Activated B cell treated with CpG ODN at 0.5 μM for 24 hours (primary cell): ENCODE measurements at regions not wholly inside any gene's neighbourhood (a gene's known extent, or its start where the extent isn't known, plus 50 kb on each side); places are given as distances from the start of the nearest gene placed in this dataset.
"Not testable (repeated sequence)": the region's sequence is repeated elsewhere in the genome, so short reads cannot be mapped to it uniquely, and the experiment has no call there.

Source experiments
- ATAC-seq: fragments of 200-7000 bp; cut with Tn5 transposase; one replicate; pipeline ENCODE4 v1.10.0; 2021; ENCODE audit warnings: low read depth, mild to moderate bottlenecking, moderate library complexity
- CTCF ChIA-PET: fragments of 350-600 bp; sonication (Branson Sonifier 250); formaldehyde crosslinking; loops from one replicate; lab custom pipeline; 2021; ENCODE audit warnings: antibody characterized with exemption; lab: Charles Lee
- POLR2A ChIA-PET: fragments of 350-600 bp; sonication (Branson Sonifier 250); formaldehyde crosslinking; loops from one replicate; lab custom pipeline; 2021; ENCODE audit warnings: antibody characterized with exemption; lab: Charles Lee
- DNase-seq: peaks from one replicate; pipeline ENCODE4 v3.0.0; 2022
- H3K27ac Mint-ChIP-seq: one replicate; pipeline ENCODE4 v1.8.0; 2020; ENCODE audit warnings: mixed read lengths
- H3K27me3 Mint-ChIP-seq: one replicate; pipeline ENCODE4 v1.8.0; 2021; ENCODE audit warnings: mixed read lengths
- H3K36me3 Mint-ChIP-seq: one replicate; pipeline ENCODE4 v1.8.0; 2021; ENCODE audit warnings: low read depth, mixed read lengths
- H3K4me1 Mint-ChIP-seq: one replicate; pipeline ENCODE4 v1.8.0; 2021; ENCODE audit warnings: mixed read lengths
- H3K4me3 Mint-ChIP-seq: one replicate; pipeline ENCODE4 v1.8.0; 2020; ENCODE audit warnings: mild to moderate bottlenecking, mixed read lengths
- H3K9me3 Mint-ChIP-seq: one replicate; pipeline ENCODE4 v1.8.0; 2020; ENCODE audit warnings: mixed read lengths
- intact Hi-C: fragments of 100-400 bp; cut with micrococcal nuclease; formaldehyde crosslinking; loops from one replicate; pipeline ENCODE4 v1.15.1; 2024
- TF ChIP-seq, protein P1 (sequence below): fragments of 200-600 bp; IDR thresholded peaks from one replicate; pipeline ENCODE4 v1.8.0; 2022; ENCODE audit warnings: antibody characterized with exemption, mild to moderate bottlenecking

DNA sequence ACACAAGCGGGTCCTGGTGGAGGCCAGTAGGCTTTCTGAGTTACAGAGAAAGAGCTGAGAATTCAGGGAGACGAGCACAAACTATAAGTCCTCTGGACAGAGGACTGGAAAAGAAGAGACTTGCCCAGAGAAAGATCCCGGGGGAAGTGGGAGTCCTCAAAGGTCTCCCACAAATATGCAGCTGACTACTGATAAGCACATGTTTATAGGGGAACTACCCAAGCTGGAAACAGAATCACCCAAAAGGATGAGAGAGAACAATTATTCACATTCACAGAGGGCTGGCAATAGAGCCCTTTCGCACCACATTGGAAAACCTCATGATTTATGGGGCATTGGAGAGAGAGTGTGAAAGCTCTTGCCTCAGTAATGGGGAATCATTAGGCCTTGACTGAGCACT, 337.6 kb downstream of the IRS1 start:
- Mint-ChIP-seq H3K4me1 (no peaks in the 10 kb centered on the region), H3K27ac (no peak overlapping the region), H3K27me3 (peaks cover 7% of the 10 kb centered on the region), H3K36me3 (no peaks in the 10 kb centered on the region), H3K4me3 (no peak overlapping the region), H3K9me3 (peaks cover 12% of the 10 kb centered on the region)
- ChIA-PET CTCF (no interaction called here), POLR2A (no interaction called here)
- intact Hi-C loops = no loop called here
- ATAC-seq = no peak
- TF ChIP-seq, protein P1, sequence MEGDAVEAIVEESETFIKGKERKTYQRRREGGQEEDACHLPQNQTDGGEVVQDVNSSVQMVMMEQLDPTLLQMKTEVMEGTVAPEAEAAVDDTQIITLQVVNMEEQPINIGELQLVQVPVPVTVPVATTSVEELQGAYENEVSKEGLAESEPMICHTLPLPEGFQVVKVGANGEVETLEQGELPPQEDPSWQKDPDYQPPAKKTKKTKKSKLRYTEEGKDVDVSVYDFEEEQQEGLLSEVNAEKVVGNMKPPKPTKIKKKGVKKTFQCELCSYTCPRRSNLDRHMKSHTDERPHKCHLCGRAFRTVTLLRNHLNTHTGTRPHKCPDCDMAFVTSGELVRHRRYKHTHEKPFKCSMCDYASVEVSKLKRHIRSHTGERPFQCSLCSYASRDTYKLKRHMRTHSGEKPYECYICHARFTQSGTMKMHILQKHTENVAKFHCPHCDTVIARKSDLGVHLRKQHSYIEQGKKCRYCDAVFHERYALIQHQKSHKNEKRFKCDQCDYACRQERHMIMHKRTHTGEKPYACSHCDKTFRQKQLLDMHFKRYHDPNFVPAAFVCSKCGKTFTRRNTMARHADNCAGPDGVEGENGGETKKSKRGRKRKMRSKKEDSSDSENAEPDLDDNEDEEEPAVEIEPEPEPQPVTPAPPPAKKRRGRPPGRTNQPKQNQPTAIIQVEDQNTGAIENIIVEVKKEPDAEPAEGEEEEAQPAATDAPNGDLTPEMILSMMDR = no peak
- DNase-seq = no peak

DNA sequence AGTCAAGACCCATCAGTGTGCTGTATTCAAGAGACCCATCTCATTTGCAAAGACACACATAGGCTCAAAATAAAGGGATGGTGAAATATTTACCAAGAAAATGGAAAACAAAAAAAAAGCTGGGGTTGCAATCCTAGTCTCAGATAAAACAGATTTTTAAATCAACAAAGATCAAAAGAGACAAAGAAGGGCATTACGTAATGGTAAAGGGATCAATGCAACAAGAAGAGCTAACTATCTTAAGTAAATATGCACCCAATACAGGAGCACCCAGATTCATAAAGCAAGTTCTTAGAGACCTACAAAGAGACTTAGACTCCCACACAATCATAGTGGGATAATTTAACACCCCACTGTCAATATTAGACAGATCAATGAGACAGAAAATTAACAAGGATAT, 343.5 kb downstream of the IRS1 start:
- DNase-seq, intact Hi-C loops, H3K4me1 Mint-ChIP-seq, H3K36me3 Mint-ChIP-seq, H3K9me3 Mint-ChIP-seq, H3K27ac Mint-ChIP-seq, POLR2A ChIA-PET, ATAC-seq, CTCF ChIA-PET, H3K4me3 Mint-ChIP-seq: not testable (repeated sequence)
- H3K27me3 Mint-ChIP-seq = peaks cover 23% of the 10 kb centered on the region

DNA sequence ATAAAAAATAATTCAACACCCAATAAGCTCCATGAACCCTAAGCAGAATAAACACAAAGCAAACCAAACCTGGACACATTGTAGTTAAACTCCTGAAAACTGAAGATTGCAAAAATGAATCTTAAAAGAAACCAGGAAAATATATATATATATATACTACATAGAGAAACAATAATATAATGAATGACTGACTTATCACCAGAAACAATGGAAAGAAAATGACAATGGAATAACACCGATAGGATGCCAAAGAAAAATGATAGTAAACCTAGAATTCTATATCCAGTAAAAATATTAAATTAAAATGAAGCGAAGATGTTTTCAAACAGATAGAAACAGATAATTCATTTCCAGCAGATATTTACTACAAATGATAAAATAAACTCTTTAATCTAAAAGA, 346.9 kb downstream of the IRS1 start:
- Mint-ChIP-seq H3K4me3 (no peak overlapping the region), H3K4me1 (no peaks in the 10 kb centered on the region), H3K27ac (no peak overlapping the region), H3K27me3 (peaks cover 19% of the 10 kb centered on the region), H3K9me3 (peaks cover 6% of the 10 kb centered on the region), H3K36me3 (no peaks in the 10 kb centered on the region)
- DNase-seq (no peak), ATAC-seq (no peak)
- TF ChIP-seq, protein P1 = no peak
- intact Hi-C loops = no loop called here
- ChIA-PET CTCF (no interaction called here), POLR2A (no interaction called here)

DNA sequence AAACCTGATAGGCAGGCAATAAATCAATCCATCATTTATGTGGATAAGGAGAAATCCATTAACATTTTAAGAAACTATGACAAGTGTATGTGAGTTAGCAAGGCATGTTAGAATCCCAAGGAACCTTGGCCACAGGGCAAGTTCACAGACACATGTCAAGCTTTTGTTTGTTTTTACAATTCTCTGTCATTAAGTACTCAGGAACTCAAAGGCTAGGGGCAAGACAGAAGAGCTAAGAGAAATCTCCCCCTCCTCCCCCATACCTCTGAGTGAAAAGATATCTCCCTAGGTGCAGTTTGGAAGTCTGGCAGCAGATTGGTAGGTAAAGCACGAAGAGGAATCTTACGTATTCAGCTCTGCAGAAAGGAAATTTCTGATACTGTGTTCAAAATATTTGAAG, 348.1 kb downstream of the IRS1 start:
- H3K27me3 Mint-ChIP-seq = peaks cover 14% of the 10 kb centered on the region
- ChIA-PET POLR2A (no interaction called here), CTCF (no interaction called here)
- DNase-seq (no peak), ATAC-seq (no peak)
- H3K36me3 Mint-ChIP-seq = no peaks in the 10 kb centered on the region
- no peaks in the 10 kb centered on the region for H3K4me1 Mint-ChIP-seq
- H3K4me3 Mint-ChIP-seq = no peak overlapping the region
- TF ChIP-seq, protein P1 = no peak
- peaks cover 6% of the 10 kb centered on the region for H3K9me3 Mint-ChIP-seq
- no peak overlapping the region for H3K27ac Mint-ChIP-seq
- intact Hi-C loops = no loop called here

DNA sequence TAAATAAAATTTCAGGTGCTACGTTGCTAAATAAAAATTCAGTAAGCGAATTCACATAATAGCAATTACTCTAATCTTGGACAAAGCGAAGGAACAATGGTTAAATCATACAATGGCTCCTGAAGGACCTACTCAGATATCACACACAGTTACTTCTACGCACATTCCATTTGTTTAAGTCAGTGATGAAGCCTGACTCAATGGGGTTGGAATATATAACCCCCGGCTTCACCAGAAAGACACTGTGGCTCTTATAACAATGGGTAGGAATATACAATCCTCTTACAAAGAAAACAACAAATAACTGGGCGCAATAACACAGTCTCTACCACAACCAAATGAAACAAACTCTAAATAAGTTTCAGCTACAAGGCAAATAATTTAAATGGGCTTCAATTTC, 349.5 kb downstream of the IRS1 start:
- H3K36me3 Mint-ChIP-seq = no peaks in the 10 kb centered on the region
- H3K9me3 Mint-ChIP-seq = peaks cover 6% of the 10 kb centered on the region
- POLR2A ChIA-PET = no interaction called here
- intact Hi-C loops = no loop called here
- H3K27ac Mint-ChIP-seq = no peak overlapping the region
- H3K27me3 Mint-ChIP-seq = peaks cover 8% of the 10 kb centered on the region
- no peaks in the 10 kb centered on the region for H3K4me1 Mint-ChIP-seq
- DNase-seq = no peak
- CTCF ChIA-PET = no interaction called here
- no peak overlapping the region for H3K4me3 Mint-ChIP-seq
- no peak for ATAC-seq
- TF ChIP-seq, protein P1 = no peak
